ENCODE measurements at regions not wholly inside any gene's neighbourhood (a gene's known extent, or its start where the extent isn't known, plus 50 kb on each side); places are given as distances from the start of the nearest gene placed in this dataset.

DNA sequence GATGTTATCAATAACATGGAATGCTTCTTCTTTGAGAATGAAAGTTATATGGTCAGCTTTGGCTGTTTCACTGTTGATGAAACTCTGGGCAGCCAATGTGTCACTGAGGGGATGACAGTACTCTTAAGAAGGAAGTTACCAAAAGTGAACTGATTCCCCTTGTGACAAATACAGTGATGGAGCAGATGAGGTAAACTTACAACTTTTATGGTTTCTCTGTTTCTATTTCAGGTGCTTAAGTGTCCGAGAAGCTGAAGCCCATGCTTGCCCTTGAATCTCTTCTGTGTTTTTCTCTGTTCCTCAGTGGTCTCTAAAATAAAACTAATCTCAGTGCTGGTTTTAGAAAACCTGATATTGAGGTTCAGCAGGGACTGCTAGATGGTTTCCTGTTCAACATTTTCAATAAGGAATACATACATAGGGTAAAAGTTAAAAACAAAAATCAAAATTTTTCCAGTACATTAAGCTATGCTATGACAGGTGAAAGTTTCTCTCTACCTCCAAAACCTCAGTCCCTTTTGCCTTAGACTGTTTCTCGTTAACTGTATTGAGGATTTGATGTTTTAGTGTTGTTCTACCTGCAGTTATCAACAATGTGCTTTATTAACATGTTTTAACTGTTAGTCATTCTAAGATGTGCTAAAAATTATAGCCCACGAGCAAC, 454.4 kb upstream of the ADGRL4 start:
- intact Hi-C loops (cut with micrococcal nuclease; ENCODE audit: unreplicated experiment) = no loop called here
- ChIA-PET POLR2A (no interaction called here), CTCF (ENCODE audit: low intra/inter-chr PET ratio, low total read pairs) (no interaction called here)
- Histone ChIP-seq H3K79me2 (ENCODE audit: insufficient read depth, low read length) (no peaks in the 10 kb centered on the region), H4K20me1 (ENCODE audit: insufficient read depth, low read length) (no peaks in the 10 kb centered on the region), H3K9ac (ENCODE audit: insufficient read depth, low read depth, low read length) (no peak overlapping the region), H3K4me3 (replicated peaks in 1 of 3; ENCODE audit: insufficient read depth in 1 of 3, low read depth in 2 of 3, low read length in 3 of 3) (no peak overlapping the region), H3K4me2 (ENCODE audit: low read depth, low read length) (no peak overlapping the region), H3K4me1 (ENCODE audit: insufficient read depth, low read length) (no peaks in the 10 kb centered on the region), H2AFZ (ENCODE audit: low read length) (no peak overlapping the region), H3K36me3 (replicated peaks in 1 of 2; ENCODE audit: control insufficient read depth in 1 of 2, insufficient read depth in 2 of 2, low read length in 2 of 2) (no peaks in the 10 kb centered on the region), H3K27ac (ENCODE audit: extremely low read length, insufficient read depth, low read length) (no peak overlapping the region), H3K27me3 (ENCODE audit: control insufficient read depth in 1 of 2, insufficient read depth in 2 of 2, low read length in 2 of 2) (no peaks in the 10 kb centered on the region), H3K9me3 (ENCODE audit: low read length) (peaks cover 79% of the 10 kb centered on the region)
- in situ Hi-C loops (cut with HindIII; ENCODE audit: extremely low pct_ligation_motif_present, low pct_unique_long_range_greater_than_20kb) = no loop called here
- FAIRE-seq = no peak
- WGBS (ENCODE audit: low lambda C conversion rate) = 4% methylated on average over 3 of the region's 3 CpGs
- BruUV-seq (replicated peaks) = no TSS peak
- no peak for ATAC-seq
- no peak for TF ChIP-seq ARNTL (CRISPR knock-in tag; IDR thresholded peaks at IDR 0.05)
- TF ChIP-seq, protein P1, sequence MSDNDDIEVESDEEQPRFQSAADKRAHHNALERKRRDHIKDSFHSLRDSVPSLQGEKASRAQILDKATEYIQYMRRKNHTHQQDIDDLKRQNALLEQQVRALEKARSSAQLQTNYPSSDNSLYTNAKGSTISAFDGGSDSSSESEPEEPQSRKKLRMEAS (IDR thresholded peaks at IDR 0.05) = no peak
- TF ChIP-seq, protein P2, sequence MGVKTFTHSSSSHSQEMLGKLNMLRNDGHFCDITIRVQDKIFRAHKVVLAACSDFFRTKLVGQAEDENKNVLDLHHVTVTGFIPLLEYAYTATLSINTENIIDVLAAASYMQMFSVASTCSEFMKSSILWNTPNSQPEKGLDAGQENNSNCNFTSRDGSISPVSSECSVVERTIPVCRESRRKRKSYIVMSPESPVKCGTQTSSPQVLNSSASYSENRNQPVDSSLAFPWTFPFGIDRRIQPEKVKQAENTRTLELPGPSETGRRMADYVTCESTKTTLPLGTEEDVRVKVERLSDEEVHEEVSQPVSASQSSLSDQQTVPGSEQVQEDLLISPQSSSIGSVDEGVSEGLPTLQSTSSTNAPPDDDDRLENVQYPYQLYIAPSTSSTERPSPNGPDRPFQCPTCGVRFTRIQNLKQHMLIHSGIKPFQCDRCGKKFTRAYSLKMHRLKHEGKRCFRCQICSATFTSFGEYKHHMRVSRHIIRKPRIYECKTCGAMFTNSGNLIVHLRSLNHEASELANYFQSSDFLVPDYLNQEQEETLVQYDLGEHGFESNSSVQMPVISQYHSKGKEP (CRISPR knock-in tag; IDR thresholded peaks at IDR 0.05) = no peak
- no peak for TF ChIP-seq SNAPC2 (CRISPR knock-in tag; IDR thresholded peaks at IDR 0.05)
- TF ChIP-seq, protein P3, sequence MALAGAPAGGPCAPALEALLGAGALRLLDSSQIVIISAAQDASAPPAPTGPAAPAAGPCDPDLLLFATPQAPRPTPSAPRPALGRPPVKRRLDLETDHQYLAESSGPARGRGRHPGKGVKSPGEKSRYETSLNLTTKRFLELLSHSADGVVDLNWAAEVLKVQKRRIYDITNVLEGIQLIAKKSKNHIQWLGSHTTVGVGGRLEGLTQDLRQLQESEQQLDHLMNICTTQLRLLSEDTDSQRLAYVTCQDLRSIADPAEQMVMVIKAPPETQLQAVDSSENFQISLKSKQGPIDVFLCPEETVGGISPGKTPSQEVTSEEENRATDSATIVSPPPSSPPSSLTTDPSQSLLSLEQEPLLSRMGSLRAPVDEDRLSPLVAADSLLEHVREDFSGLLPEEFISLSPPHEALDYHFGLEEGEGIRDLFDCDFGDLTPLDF (CRISPR knock-in tag; IDR thresholded peaks at IDR 0.05) = no peak
- no peak for DNase-seq (ENCODE audit: low spot score)

Measured in HepG2 (cell line).